GM21529 (cell line): ENCODE measurements at regions not wholly inside any gene's neighbourhood (a gene's known extent, or its start where the extent isn't known, plus 50 kb on each side); places are given as distances from the start of the nearest gene placed in this dataset.
"Not testable (repeated sequence)": the region's sequence is repeated elsewhere in the genome, so short reads cannot be mapped to it uniquely, and the experiment has no call there.

Experiments
- ATAC-seq: cut with Tn5 transposase; IDR thresholded peaks from one replicate; pipeline ENCODE4 v1.9.1; 2021; ENCODE audit not compliant: unreplicated experiment

DNA sequence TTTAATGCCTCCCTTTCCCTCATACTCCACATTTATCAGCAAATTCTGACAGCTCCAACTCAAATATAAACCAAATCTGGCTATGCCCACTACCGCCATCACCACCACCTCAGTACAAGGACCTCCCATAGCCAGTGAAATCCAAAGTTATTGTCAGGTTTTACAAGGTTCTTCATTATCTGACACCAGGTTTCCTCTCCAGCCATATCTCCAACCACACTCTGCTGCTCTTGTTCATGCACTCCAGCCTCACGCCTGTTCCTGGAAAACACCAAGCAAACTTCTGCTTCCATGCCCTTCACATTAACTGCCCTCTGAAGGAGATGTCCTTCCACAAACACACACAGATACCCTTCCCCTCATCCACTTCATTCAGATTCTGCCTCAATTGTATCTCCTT lies 102.2 kb upstream of the MIR17HG start:
- ATAC-seq = no peak

DNA sequence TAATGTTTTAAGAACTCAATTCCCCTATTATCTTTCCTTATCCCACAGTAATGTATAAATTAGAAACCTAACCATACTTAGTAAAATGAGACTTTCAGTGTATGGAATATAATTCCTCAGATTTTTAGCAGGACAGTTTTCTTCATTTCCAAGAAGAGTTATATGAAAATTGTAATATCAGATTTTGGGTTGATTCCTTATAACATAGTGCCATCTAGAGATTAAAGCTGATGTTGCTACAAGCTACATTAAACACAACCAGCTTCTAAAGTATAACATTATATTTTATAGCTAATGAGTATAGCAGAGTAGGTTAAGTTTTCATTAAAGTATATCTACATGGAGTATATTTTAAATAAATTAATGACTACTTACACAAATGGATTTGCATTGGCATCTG lies 99.7 kb upstream of the MIR17HG start:
- no peak for ATAC-seq

- no peak for ATAC-seq
These were observed 99.2 kb upstream of the MIR17HG start for GRCh38 chr13:91248249-91248648.

GRCh38 chr13:91249370-91249769 lies 98.1 kb upstream of the MIR17HG start:
- no peak for ATAC-seq

DNA sequence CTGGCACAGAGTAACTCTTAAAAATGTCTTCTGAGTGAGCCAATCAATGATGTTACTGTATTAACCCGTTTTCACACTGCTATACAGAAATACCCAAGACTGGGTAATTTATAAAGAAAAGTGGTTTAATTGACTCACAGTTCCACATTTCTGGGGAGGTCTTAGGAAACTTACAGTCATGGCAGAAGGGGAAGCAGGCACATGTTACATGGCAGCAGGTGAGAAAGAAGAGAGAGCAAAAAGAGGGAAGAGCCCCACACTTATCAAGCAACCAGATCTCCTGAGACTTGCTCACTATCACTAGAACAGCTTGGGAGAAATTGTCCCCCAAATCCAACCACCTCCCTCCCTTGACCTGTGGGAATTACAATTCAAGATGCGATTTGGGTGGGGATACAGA lies 97.6 kb upstream of the MIR17HG start:
- no peak for ATAC-seq

- not testable (repeated sequence) for ATAC-seq
These were observed 95.9 kb upstream of the MIR17HG start for GRCh38 chr13:91251573-91251972.

- no peak for ATAC-seq
These were observed 83.0 kb upstream of the MIR17HG start for GRCh38 chr13:91264484-91264883.

DNA sequence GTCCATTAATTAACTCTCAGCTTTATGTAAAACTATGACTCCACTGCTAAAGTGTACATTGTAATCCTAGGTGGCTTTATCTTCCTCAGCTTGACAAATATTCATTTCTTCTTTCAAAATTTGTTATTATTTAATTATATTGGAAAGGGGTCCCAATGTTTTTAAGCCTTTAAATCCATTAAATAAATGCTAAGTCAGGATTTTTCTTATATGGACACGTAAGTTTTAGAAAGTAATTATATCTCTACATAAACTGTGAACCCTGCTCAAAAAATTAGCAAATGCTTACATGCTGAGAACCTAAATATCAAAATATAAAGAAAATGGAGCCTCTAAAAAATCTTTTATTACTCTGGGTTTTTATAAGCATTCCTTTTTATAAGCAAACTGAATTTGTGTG lies 78.2 kb upstream of the MIR17HG start:
- ATAC-seq = no peak

DNA sequence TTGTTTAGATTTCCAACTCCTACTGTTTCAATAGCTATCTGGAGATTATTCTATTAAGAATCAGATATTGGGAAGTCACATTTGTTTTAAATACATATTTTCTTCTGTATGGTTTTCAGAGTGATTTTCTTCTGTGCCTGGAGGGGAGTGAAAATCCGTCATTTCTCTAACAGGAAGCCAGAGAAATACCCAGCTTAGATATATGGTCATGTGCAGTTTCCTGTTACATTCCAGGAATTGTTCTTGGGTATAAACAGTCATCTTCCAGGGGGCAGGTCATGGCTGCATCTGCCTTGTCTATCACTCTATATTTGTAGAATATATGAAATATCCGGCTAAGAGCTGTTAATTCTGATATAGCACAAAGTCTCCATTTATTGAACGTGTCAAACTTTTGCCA lies 77.5 kb upstream of the MIR17HG start:
- ATAC-seq = no peak

GRCh38 chr13:91272235-91272777 lies 75.2 kb upstream of the MIR17HG start:
- ATAC-seq = no peak

GRCh38 chr13:91273675-91274074 lies 73.8 kb upstream of the MIR17HG start:
- no peak for ATAC-seq

DNA sequence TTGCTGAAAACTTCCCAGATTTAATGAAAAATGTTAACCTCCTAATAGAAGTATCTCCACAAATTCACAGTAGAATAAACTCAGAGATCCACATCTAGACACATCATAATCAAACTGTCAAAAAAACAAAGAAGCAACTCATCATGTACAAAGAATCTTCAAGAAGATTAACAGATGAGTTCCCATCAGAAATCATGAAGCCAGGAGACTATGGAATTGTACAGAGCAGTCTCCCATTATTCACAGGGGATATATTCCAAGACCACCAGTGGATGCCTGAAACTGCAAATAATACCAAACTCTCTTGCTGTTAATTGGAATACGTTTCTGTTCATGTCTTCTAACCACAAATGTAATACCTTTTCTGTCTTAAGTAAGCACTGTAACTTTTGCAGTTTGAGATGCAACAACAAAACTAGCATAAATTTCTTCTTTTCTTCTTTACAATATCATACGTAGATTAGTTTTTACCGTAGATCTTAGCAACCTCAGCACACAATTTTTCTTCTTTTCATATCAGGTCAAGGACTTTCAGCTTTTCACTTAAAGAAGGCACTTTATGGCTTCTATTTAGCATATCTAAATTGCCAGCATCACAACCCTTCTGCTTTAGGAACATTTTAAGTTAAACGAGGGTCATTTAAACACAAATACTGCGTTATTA lies 70.3 kb upstream of the MIR17HG start:
- no peak for ATAC-seq

DNA sequence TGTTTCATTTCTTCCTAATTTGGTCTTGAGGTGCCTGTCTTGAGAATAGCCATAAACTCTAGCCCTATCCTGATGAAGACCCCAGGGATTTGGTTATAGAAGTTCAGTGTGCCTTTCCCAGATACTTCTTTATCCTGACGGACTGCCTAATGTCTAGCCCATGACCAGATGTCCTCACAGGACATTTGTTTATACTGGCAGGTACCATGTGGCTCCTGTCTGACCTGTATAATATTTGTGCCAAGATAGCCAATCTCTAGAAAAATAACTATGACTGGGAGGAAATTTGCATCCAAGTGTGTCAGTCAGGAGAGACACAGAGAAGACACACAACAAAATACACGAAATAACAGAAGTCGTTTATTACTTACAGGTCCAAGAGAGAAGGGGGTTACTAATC lies 69.2 kb upstream of the MIR17HG start:
- ATAC-seq = no peak

GRCh38 chr13:91278888-91279287 lies 68.6 kb upstream of the MIR17HG start:
- no peak for ATAC-seq

DNA sequence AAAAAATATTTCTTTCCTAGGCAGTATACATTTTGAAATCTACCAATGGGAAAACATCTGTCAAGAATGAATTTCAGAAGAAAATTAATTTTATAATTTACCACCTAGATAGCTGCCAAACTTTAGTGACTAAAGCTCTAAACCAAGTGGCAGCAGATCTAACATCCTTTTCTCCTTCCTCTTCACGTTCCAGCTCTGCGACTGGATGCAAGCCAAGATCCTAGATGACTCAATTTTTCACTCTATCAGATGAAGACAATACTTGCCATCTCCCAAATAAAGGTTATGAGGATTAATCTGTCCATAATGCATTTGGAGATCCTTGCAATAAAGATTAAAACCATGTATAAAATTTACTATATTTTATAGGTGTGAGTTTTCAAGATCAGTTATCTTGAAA lies 66.7 kb upstream of the MIR17HG start:
- ATAC-seq = no peak

DNA sequence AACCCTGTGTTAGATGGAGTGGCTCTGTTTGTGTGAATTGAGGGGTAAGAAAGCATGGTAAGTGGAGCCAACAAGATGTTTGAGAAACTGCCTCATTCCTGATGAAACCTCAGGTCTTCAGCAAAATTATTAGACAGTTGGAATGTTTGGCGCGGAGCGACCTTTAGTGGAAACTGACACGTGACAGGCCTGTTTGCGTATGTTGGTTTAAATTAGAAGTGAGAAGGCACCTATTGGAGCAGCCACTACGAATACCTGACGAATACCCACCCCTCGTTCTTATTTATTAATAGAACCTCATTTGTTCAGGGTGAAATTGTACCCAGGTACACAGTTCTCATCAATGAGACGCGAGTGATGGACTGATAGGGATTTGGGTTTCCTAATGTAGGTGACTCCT lies 63.2 kb upstream of the MIR17HG start:
- no peak for ATAC-seq

GRCh38 chr13:91286317-91286716 lies 61.2 kb upstream of the MIR17HG start:
- no peak for ATAC-seq

DNA sequence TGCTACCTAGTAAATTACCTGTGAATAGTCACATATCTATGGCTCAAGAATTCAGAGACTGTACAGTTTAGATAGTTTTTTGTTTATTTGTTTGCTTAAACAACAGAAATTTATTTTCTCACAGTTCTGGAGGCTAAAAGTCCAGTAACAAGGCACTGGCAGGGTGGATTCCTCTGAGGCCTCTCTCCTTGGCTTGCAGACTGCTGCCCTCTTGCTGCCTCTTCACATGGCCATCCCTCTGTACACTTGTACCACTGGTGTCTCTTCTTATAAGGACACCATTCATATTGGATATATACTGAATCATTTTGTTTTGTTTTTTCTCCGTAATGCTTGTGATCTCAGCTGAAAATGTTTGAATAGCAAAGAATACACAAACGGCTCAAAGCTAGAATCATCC lies 56.4 kb upstream of the MIR17HG start:
- ATAC-seq = no peak

DNA sequence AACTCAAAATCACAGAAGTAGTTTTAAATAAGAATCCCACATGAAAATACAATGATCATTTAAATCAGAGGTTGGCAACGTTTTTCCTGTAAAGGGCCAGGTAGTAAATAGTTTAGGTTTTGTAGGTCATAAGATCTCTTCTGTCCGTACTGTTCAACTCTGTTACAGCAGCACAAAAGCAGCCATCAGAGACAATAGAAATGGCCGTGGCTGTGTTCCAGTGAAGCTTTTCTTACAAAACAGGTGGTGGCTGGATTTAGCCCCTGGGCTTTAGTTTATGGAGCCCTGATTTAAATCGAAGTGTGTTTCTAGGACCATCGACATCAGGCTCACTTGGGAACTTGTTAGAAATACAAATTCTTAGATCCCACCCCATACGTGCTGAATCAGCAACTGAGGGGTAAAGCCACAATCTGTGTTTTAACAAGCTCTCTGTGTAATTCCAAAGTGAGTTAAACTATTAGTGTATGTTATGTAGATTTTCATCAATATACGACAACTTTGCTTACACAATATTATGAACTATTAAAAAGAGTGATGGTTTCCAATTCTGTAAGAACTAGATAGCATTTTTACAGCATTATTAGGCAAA lies 54.8 kb upstream of the MIR17HG start:
- ATAC-seq = no peak

- ATAC-seq = no peak
These were observed 51.6 kb upstream of the MIR17HG start for GRCh38 chr13:91295712-91296410.

DNA sequence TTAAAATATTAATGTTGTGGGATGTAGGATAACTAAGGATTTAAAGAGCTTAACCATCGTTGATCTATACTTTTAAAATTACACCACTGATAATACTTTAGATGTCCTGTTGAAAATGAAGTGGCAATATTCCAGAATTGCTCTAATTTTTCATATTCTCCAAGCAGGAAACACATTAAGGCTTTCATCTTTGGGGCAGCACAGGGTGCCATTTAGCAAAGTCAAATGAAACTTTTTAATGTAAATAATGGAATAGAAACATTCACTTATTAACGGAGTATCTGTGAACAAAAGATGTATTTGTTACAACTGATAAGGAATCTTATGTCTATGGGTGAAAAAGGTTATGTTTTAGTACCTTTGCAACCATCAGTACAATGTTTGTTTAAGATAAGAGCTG lies 50.0 kb upstream of the MIR17HG start:
- no peak for ATAC-seq
